HepG2 (cell line): ENCODE measurements at regions not wholly inside any gene's neighbourhood (a gene's known extent, or its start where the extent isn't known, plus 50 kb on each side); places are given as distances from the start of the nearest gene placed in this dataset.

Experiments used
- ATF2 ChIP-seq: sonication (generic); formaldehyde crosslinking; IDR thresholded peaks from 2 replicates; pipeline ENCODE4 v1.4.0; 2020; ENCODE audit warnings: missing genetic modification reagents
- CREM ChIP-seq, 2 experiments: sonication (generic) in 1 of 2; formaldehyde crosslinking in 1 of 2; IDR thresholded peaks; 2 replicates each; pipeline versions ENCODE4 v1.4.0 to v1.6.1; 2016 to 2020; ENCODE audit warnings: antibody characterized with exemption in 1 of 2, mild to moderate bottlenecking in 1 of 2, missing genetic modification reagents in 1 of 2
- CTCF ChIP-seq: sonication (generic); formaldehyde crosslinking; IDR thresholded peaks from 2 replicates; pipeline ENCODE4 v1.5.0; 2020; ENCODE audit warnings: mild to moderate bottlenecking, missing genetic modification reagents, moderate library complexity
- EZH2 ChIP-seq: conservative IDR thresholded peaks from 2 replicates; pipeline ENCODE4 v1.6.1; 2012; ENCODE audit warnings: mild to moderate bottlenecking, low read depth, low read length, moderate library complexity
- FIP1L1 ChIP-seq: fragments of 200-400 bp; formaldehyde crosslinking; IDR thresholded peaks from 2 replicates; pipeline ENCODE4 v1.6.1; 2018; ENCODE audit warnings: low read depth, mild to moderate bottlenecking, low read length, moderate library complexity, borderline replicate concordance; ENCODE audit not compliant: insufficient read depth
- FOXJ3 ChIP-seq: sonication (generic); formaldehyde crosslinking; IDR thresholded peaks from 2 replicates; pipeline ENCODE4 v1.4.0; 2020; ENCODE audit warnings: missing genetic modification reagents, mild to moderate bottlenecking, borderline replicate concordance
- MZF1 ChIP-seq: sonication (generic); formaldehyde crosslinking; IDR thresholded peaks from 2 replicates; pipeline ENCODE4 v1.8.1; 2023; ENCODE audit warnings: mild to moderate bottlenecking, missing genetic modification reagents, borderline replicate concordance
- POLR2A ChIP-seq, 2 experiments: IDR thresholded peaks; 2 replicates each; pipeline ENCODE4 v1.6.1; 2011; ENCODE audit warnings: low read depth in 2 of 2, low read length in 2 of 2, mild to moderate bottlenecking in 1 of 2, moderate library complexity in 1 of 2; ENCODE audit not compliant: insufficient read depth in 1 of 2
- RERE ChIP-seq: IDR thresholded peaks from 2 replicates; pipeline ENCODE4 v1.6.1; 2016; ENCODE audit warnings: low read depth, missing genetic modification reagents, missing compliant biosample characterization
- ZNF24 ChIP-seq: fragments of 450-650 bp; IDR thresholded peaks from 2 replicates; pipeline ENCODE4 v1.6.1; 2017; ENCODE audit warnings: antibody characterized with exemption, mild to moderate bottlenecking
- ZNF274 ChIP-seq: sonication (generic); formaldehyde crosslinking; IDR thresholded peaks from 2 replicates; pipeline ENCODE4 v1.5.1; 2020; ENCODE audit warnings: mild to moderate bottlenecking, missing genetic modification reagents
- ZNF331 ChIP-seq: sonication (generic); formaldehyde crosslinking; IDR thresholded peaks from 2 replicates; pipeline ENCODE4 v1.4.0; 2020; ENCODE audit warnings: missing genetic modification reagents

DNA sequence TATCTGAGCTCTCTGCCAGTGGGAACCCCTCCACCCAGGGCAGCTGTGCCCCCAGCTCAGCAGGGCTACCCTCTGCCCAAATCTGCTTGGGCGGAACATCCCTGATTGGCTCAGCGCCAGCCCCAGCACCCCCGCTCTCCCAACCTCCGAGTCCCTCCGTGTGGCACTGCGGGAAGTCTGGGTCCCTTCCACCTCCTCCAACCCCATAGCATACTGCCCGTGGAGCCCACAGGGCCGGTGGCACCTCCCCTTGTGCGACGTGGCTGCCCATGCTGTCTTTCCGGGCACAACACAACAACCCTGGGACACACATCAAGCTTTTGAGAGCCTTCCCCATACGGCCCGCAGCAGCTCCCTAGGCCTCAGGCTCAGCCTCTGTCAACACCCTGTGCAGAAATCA, 55.8 kb upstream of the NCK2 start:
- TF ChIP-seq CTCF (CRISPR knock-in tag) (no peak), FOXJ3 (CRISPR knock-in tag) (no peak), ATF2 (CRISPR knock-in tag) (no peak), ZNF331 (CRISPR knock-in tag) (no peak), ZNF274 (CRISPR knock-in tag) (no peak), ZNF24 (no peak), EZH2 (no peak), MZF1 (CRISPR knock-in tag) (no peak), POLR2A (IDR thresholded peaks at IDR 0.05; ENCODE audit: insufficient read depth in 1 of 2, low read depth in 2 of 2, low read length in 2 of 2) (no peak), RERE (CRISPR knock-in tag) (no peak), CREM (IDR thresholded peaks at IDR 0.05) (no peak), CREM (CRISPR knock-in tag; IDR thresholded peaks at IDR 0.05) (no peak), FIP1L1 (no peak)
